SK-N-MC (cell line): ENCODE measurements at regions not wholly inside any gene's neighbourhood (a gene's known extent, or its start where the extent isn't known, plus 50 kb on each side); places are given as distances from the start of the nearest gene placed in this dataset.

Experiments
- EZH2 ChIP-seq: fragments of 200-600 bp; sonication (generic); IDR thresholded peaks from one replicate; pipeline ENCODE4 v1.6.1; 2017; ENCODE audit warnings: antibody characterized with exemption
- POLR2AphosphoS5 ChIP-seq: IDR thresholded peaks from 2 replicates; pipeline ENCODE4 v1.6.1; 2012; ENCODE audit warnings: mild to moderate bottlenecking, low read depth, low read length, borderline replicate concordance

DNA sequence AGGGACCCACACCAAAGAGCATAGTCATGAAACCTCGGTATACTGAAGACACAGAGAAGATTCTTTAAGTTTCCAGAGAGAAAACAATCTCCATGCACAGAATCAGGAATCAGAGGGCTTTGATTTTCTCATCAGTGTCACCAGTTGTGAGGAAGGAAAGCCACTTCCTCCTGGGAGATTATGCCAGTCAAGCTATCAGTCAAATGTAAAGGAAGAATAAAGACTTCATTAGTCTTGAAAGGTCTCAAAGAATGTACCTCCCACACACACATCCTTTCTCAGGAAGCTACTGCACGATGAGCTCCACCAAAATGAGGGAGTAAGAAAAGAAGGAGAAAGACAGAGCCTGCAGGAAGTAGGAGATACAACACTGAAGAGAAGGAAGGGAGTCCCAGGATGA is 486.3 kb downstream of the SHQ1 start:
- TF ChIP-seq EZH2, result no peak
- no peak for TF ChIP-seq POLR2AphosphoS5
